ENCODE measurements at regions not wholly inside any gene's neighbourhood (a gene's known extent, or its start where the extent isn't known, plus 50 kb on each side); places are given as distances from the start of the nearest gene placed in this dataset.

GRCh38 chr3:40845916-40846315 is 321.2 kb downstream of the ZNF621 start:
- Histone ChIP-seq H2AFZ (no peak overlapping the region), H3K9me2 (replicated peaks; ENCODE audit: insufficient read depth) (no peaks in the 10 kb centered on the region), H3K79me2 (no peaks in the 10 kb centered on the region), H3K27ac (no peak overlapping the region), H3K9me3 (ENCODE audit: low read depth) (no peaks in the 10 kb centered on the region), H4K20me1 (ENCODE audit: insufficient read depth, poor library complexity, severe bottlenecking) (no peaks in the 10 kb centered on the region), H3K4me3 (no peak overlapping the region), H3K4me2 (no peak overlapping the region), H3K36me3 (replicated peaks; ENCODE audit: insufficient read depth, low read depth) (no peaks in the 10 kb centered on the region), H3K4me1 (ENCODE audit: insufficient read depth) (peaks cover 9% of the 10 kb centered on the region), H3K27me3 (no peaks in the 10 kb centered on the region)
- WGBS (ENCODE audit: low lambda C conversion rate, missing lambda C conversion rate), result 29% methylated on average over 1 of the region's 1 CpG
- TF ChIP-seq EZH2phosphoT487 (IDR thresholded peaks at IDR 0.05; ENCODE audit: low read depth, severe bottlenecking, unreplicated experiment), result no peak
- TF ChIP-seq EZH2 (IDR thresholded peaks at IDR 0.05; ENCODE audit: borderline replicate concordance), result no peak
- TF ChIP-seq CTCF (IDR thresholded peaks at IDR 0.05; ENCODE audit: poor library complexity), result no peak
- no peak for DNase-seq (ENCODE audit: low spot score)

- peaks cover 9% of the 10 kb centered on the region for H3K4me1 ChIP-seq (ENCODE audit: insufficient read depth)
- no peak for TF ChIP-seq EZH2 (IDR thresholded peaks at IDR 0.05; ENCODE audit: borderline replicate concordance)
- no peak for TF ChIP-seq EZH2phosphoT487 (IDR thresholded peaks at IDR 0.05; ENCODE audit: low read depth, severe bottlenecking, unreplicated experiment)
- TF ChIP-seq CTCF (IDR thresholded peaks at IDR 0.05; ENCODE audit: poor library complexity), result no peak
- H4K20me1 ChIP-seq (ENCODE audit: insufficient read depth, poor library complexity, severe bottlenecking), result no peaks in the 10 kb centered on the region
- no peaks in the 10 kb centered on the region for H3K9me3 ChIP-seq (ENCODE audit: low read depth)
- no peak for DNase-seq (ENCODE audit: low spot score)
- no peaks in the 10 kb centered on the region for H3K79me2 ChIP-seq
- no peaks in the 10 kb centered on the region for H3K36me3 ChIP-seq (replicated peaks; ENCODE audit: insufficient read depth, low read depth)
- H2AFZ ChIP-seq, result no peak overlapping the region
- no peak overlapping the region for H3K4me3 ChIP-seq
- H3K4me2 ChIP-seq, result no peak overlapping the region
- no peaks in the 10 kb centered on the region for H3K27me3 ChIP-seq
- 85% methylated on average over 1 of the region's 1 CpG for WGBS (ENCODE audit: low lambda C conversion rate, missing lambda C conversion rate)
- H3K9me2 ChIP-seq (replicated peaks; ENCODE audit: insufficient read depth), result no peaks in the 10 kb centered on the region
- no peak overlapping the region for H3K27ac ChIP-seq
Measured at GRCh38 chr3:40846451-40846850, 321.7 kb downstream of the ZNF621 start.

- 26% methylated on average over 6 of the region's 6 CpGs for WGBS (ENCODE audit: low lambda C conversion rate, missing lambda C conversion rate)
- peak; percentile 62 for DNase-seq (ENCODE audit: low spot score)
- Histone ChIP-seq H3K27me3 (no peaks in the 10 kb centered on the region), H3K4me1 (ENCODE audit: insufficient read depth) (peaks cover 9% of the 10 kb centered on the region), H4K20me1 (ENCODE audit: insufficient read depth, poor library complexity, severe bottlenecking) (no peaks in the 10 kb centered on the region), H3K27ac (no peak overlapping the region), H3K9me2 (replicated peaks; ENCODE audit: insufficient read depth) (no peaks in the 10 kb centered on the region), H3K9me3 (ENCODE audit: low read depth) (no peaks in the 10 kb centered on the region), H3K4me2 (peak overlapping the region; percentile 2), H3K4me3 (no peak overlapping the region), H3K36me3 (replicated peaks; ENCODE audit: insufficient read depth, low read depth) (no peaks in the 10 kb centered on the region), H2AFZ (no peak overlapping the region), H3K79me2 (no peaks in the 10 kb centered on the region)
- TF ChIP-seq EZH2phosphoT487 (IDR thresholded peaks at IDR 0.05; ENCODE audit: low read depth, severe bottlenecking, unreplicated experiment) (no peak), CTCF (IDR thresholded peaks at IDR 0.05; ENCODE audit: poor library complexity) (peak; percentile 44), EZH2 (IDR thresholded peaks at IDR 0.05; ENCODE audit: borderline replicate concordance) (no peak)
Measured at GRCh38 chr3:40847551-40847992, 322.8 kb downstream of the ZNF621 start.

GRCh38 chr3:40848421-40848820 is 323.7 kb downstream of the ZNF621 start:
- DNase-seq (ENCODE audit: low spot score), result no peak
- H3K36me3 ChIP-seq (replicated peaks; ENCODE audit: insufficient read depth, low read depth), result no peaks in the 10 kb centered on the region
- H3K9me2 ChIP-seq (replicated peaks; ENCODE audit: insufficient read depth), result no peaks in the 10 kb centered on the region
- no peak overlapping the region for H2AFZ ChIP-seq
- no peaks in the 10 kb centered on the region for H3K9me3 ChIP-seq (ENCODE audit: low read depth)
- H4K20me1 ChIP-seq (ENCODE audit: insufficient read depth, poor library complexity, severe bottlenecking), result no peaks in the 10 kb centered on the region
- H3K4me3 ChIP-seq, result no peak overlapping the region
- no peaks in the 10 kb centered on the region for H3K27me3 ChIP-seq
- WGBS (ENCODE audit: low lambda C conversion rate, missing lambda C conversion rate), result 93% methylated on average over 2 of the region's 2 CpGs
- TF ChIP-seq CTCF (IDR thresholded peaks at IDR 0.05; ENCODE audit: poor library complexity) (no peak), EZH2 (IDR thresholded peaks at IDR 0.05; ENCODE audit: borderline replicate concordance) (no peak), EZH2phosphoT487 (IDR thresholded peaks at IDR 0.05; ENCODE audit: low read depth, severe bottlenecking, unreplicated experiment) (no peak)
- peaks cover 6% of the 10 kb centered on the region for H3K4me1 ChIP-seq (ENCODE audit: insufficient read depth)
- H3K4me2 ChIP-seq, result no peak overlapping the region
- H3K79me2 ChIP-seq, result no peaks in the 10 kb centered on the region
- no peak overlapping the region for H3K27ac ChIP-seq

All from hepatocyte (in vitro differentiated cells).